HepG2 (cell line): ENCODE measurements at regions not wholly inside any gene's neighbourhood (a gene's known extent, or its start where the extent isn't known, plus 50 kb on each side); places are given as distances from the start of the nearest gene placed in this dataset.

ENCODE experiments used
- ATAC-seq: fragments of 200-7000 bp; cut with Tn5 transposase; 3 replicates; pipeline ENCODE4 v1.9.1; 2020; ENCODE audit warnings: mild to moderate bottlenecking, moderate library complexity
- BruUV-seq: library from RNA; stranded (reverse); fragments of 400-500 nt; replicated peaks from 2 replicates; lab custom pipeline; 2021; lab: Mats Ljungman, UMichigan
- CTCF ChIA-PET: fragments of 300-600 bp; formaldehyde crosslinking; extraction: SDS; loops from one replicate; lab custom pipeline; 2021; ENCODE audit warnings: low total read pairs, inconsistent platforms, low intra/inter-chr PET ratio; lab: Yijun Ruan, JAX
- POLR2A ChIA-PET: fragments of 350-600 bp; sonication (Branson Sonifier 250); formaldehyde crosslinking; loops from one replicate; lab custom pipeline; 2020; ENCODE audit warnings: antibody characterized with exemption, inconsistent platforms; lab: Yijun Ruan, JAX
- DNase-seq: peaks from one replicate; pipeline ENCODE4 v3.0.0-alpha.2; 2015; ENCODE audit warnings: low spot score
- FAIRE-seq: peaks from 3 replicates; lab custom pipeline; 2011; peaks lifted over from hg19 to GRCh38; lab: Jason Lieb, UNC
- H2AFZ ChIP-seq: one replicate; pipeline ENCODE4 v1.6.1; 2011; ENCODE audit warnings: low read length, inconsistent platforms
- H3K27ac ChIP-seq: fragments of 300-600 bp; 3 replicates; pipeline ENCODE4 v1.8.0; 2011; ENCODE audit warnings: mixed run types, mild to moderate bottlenecking, mixed read lengths, low read length, inconsistent platforms; ENCODE audit not compliant: insufficient read depth; ENCODE audit errors: extremely low read length
- H3K27me3 ChIP-seq, 2 experiments: fragments of 200-600 bp in 1 of 2; 2 replicates in 1 of 2; 3 replicates in 1 of 2; pipeline versions ENCODE4 v1.6.0 to v1.8.0; 2011; ENCODE audit warnings: low read length in 2 of 2, mild to moderate bottlenecking in 2 of 2, moderate library complexity in 2 of 2, inconsistent platforms in 1 of 2; ENCODE audit not compliant: insufficient read depth in 2 of 2, control insufficient read depth in 1 of 2
- H3K36me3 ChIP-seq, 2 experiments: fragments of 200-600 bp in 1 of 2; replicated peaks in 1 of 2; 2 replicates in 1 of 2; 3 replicates in 1 of 2; pipeline versions ENCODE4 v1.5.1 to v1.8.0; 2011; ENCODE audit warnings: low read length in 2 of 2, inconsistent platforms in 1 of 2; ENCODE audit not compliant: insufficient read depth in 2 of 2, control insufficient read depth in 1 of 2
- H3K4me1 ChIP-seq: 2 replicates; pipeline ENCODE4 v1.5.1; 2012; ENCODE audit warnings: low read length, inconsistent platforms; ENCODE audit not compliant: insufficient read depth
- H3K4me2 ChIP-seq: 2 replicates; pipeline ENCODE4 v1.6.0; 2011; ENCODE audit warnings: low read depth, low read length, inconsistent platforms
- H3K4me3 ChIP-seq, 3 experiments: fragments of 200-600 bp in 1 of 3; sonication (generic), shearing (Covaris generic) in 1 of 3; replicated peaks in 1 of 3; 2 replicates each; pipeline ENCODE4 v1.5.1; 2011 to 2016; ENCODE audit warnings: low read length in 3 of 3, inconsistent platforms in 2 of 3, low read depth in 2 of 3, mild to moderate bottlenecking in 2 of 3, control low read depth in 1 of 3, mixed read lengths in 1 of 3; ENCODE audit not compliant: insufficient read depth in 1 of 3
- H3K79me2 ChIP-seq: one replicate; pipeline ENCODE4 v1.6.1; 2011; ENCODE audit warnings: low read length, inconsistent platforms; ENCODE audit not compliant: insufficient read depth
- H3K9ac ChIP-seq: 2 replicates; pipeline ENCODE4 v1.6.0; 2011; ENCODE audit warnings: mild to moderate bottlenecking, low read depth, low read length, inconsistent platforms; ENCODE audit not compliant: insufficient read depth
- H3K9me3 ChIP-seq: 2 replicates; pipeline ENCODE4 v1.5.1; 2012; ENCODE audit warnings: mild to moderate bottlenecking, low read length
- H4K20me1 ChIP-seq: 2 replicates; pipeline ENCODE4 v1.6.0; 2011; ENCODE audit warnings: inconsistent platforms, mild to moderate bottlenecking, low read length, moderate library complexity; ENCODE audit not compliant: insufficient read depth
- CCDC6 ChIP-seq: sonication (generic); formaldehyde crosslinking; IDR thresholded peaks from 2 replicates; pipeline ENCODE4 v1.8.1; 2022; ENCODE audit warnings: mild to moderate bottlenecking, missing genetic modification reagents, moderate library complexity
- HDAC6 ChIP-seq: fragments of 200-600 bp; sonication (generic); IDR thresholded peaks from 2 replicates; pipeline ENCODE4 v1.7.0; 2017; ENCODE audit warnings: mild to moderate bottlenecking, antibody characterized with exemption, low read length, low read depth
- KAT7 ChIP-seq: IDR thresholded peaks from 2 replicates; pipeline ENCODE4 v1.6.1; 2018; ENCODE audit warnings: borderline replicate concordance, missing compliant biosample characterization
- KLF11 ChIP-seq: IDR thresholded peaks from 2 replicates; pipeline ENCODE4 v1.6.1; 2016; ENCODE audit warnings: missing compliant biosample characterization
- MAF1 ChIP-seq: sonication (generic); formaldehyde crosslinking; IDR thresholded peaks from 2 replicates; pipeline ENCODE4 v1.5.0; 2020; ENCODE audit warnings: missing genetic modification reagents, borderline replicate concordance
- MAFF ChIP-seq: IDR thresholded peaks from 2 replicates; pipeline ENCODE4 v1.6.1; 2011; ENCODE audit warnings: low read depth, low read length, improper control_type of control experiment
- MZF1 ChIP-seq: sonication (generic); formaldehyde crosslinking; IDR thresholded peaks from 2 replicates; pipeline ENCODE4 v1.8.1; 2023; ENCODE audit warnings: mild to moderate bottlenecking, missing genetic modification reagents, borderline replicate concordance
- PPARG ChIP-seq: conservative IDR thresholded peaks from 2 replicates; pipeline ENCODE4 v1.6.1; 2016; ENCODE audit warnings: missing biosample characterization, missing genetic modification reagents
- TEAD2 ChIP-seq: sonication (generic); formaldehyde crosslinking; IDR thresholded peaks from 2 replicates; pipeline ENCODE4 v1.9.0; 2021; ENCODE audit warnings: missing genetic modification reagents
- ZNF510 ChIP-seq: sonication (generic); formaldehyde crosslinking; IDR thresholded peaks from 2 replicates; pipeline ENCODE4 v1.4.0; 2020; ENCODE audit warnings: low read depth, mild to moderate bottlenecking, missing genetic modification reagents
- ZNF570 ChIP-seq: sonication (generic); formaldehyde crosslinking; IDR thresholded peaks from 2 replicates; pipeline ENCODE4 v1.4.0; 2020; ENCODE audit warnings: mild to moderate bottlenecking, missing genetic modification reagents, borderline replicate concordance
- ZNF788 ChIP-seq: sonication (generic); formaldehyde crosslinking; IDR thresholded peaks from 2 replicates; pipeline ENCODE4 v1.5.0; 2020; ENCODE audit warnings: mild to moderate bottlenecking, missing genetic modification reagents, borderline replicate concordance
- ZZZ3 ChIP-seq: sonication (generic); formaldehyde crosslinking; IDR thresholded peaks from 2 replicates; pipeline ENCODE4 v1.4.0; 2020; ENCODE audit warnings: missing genetic modification reagents, mild to moderate bottlenecking, borderline replicate concordance
- WGBS: methylation state at CpG from one replicate; pipeline ENCODE4 v1.1.6; 2017; ENCODE audit warnings: low lambda C conversion rate; 5-methylcytosine and 5-hydroxymethylcytosine counted together
- in situ Hi-C: cut with HindIII; loops from 2 replicates; pipeline ENCODE4 v1.10.0; 2017; ENCODE audit warnings: low pct_unique_long_range_greater_than_20kb; ENCODE audit not compliant: extremely low pct_ligation_motif_present
- intact Hi-C: fragments of 100-400 bp; cut with micrococcal nuclease; formaldehyde crosslinking; loops from one replicate; pipeline ENCODE4 v1.10.0; 2022; ENCODE audit not compliant: unreplicated experiment
- TF ChIP-seq, protein P1 (sequence below): sonication (generic); formaldehyde crosslinking; IDR thresholded peaks from 2 replicates; pipeline ENCODE4 v1.8.0; 2022; ENCODE audit warnings: missing genetic modification reagents, low read depth, mild to moderate bottlenecking, borderline replicate concordance
- TF ChIP-seq, protein P2 (sequence below): sonication (generic); formaldehyde crosslinking; IDR thresholded peaks from 2 replicates; pipeline ENCODE4 v1.8.0; 2022; ENCODE audit warnings: mild to moderate bottlenecking, missing genetic modification reagents
- TF ChIP-seq, protein P3 (sequence below): sonication (generic); formaldehyde crosslinking; IDR thresholded peaks from 2 replicates; pipeline ENCODE4 v1.4.0; 2020; ENCODE audit warnings: mild to moderate bottlenecking, missing genetic modification reagents
- TF ChIP-seq, protein P4 (sequence below): sonication (generic); formaldehyde crosslinking; IDR thresholded peaks from 2 replicates; pipeline ENCODE4 v1.5.1; 2020; ENCODE audit warnings: missing genetic modification reagents, mild to moderate bottlenecking, borderline replicate concordance
- TF ChIP-seq, protein P5 (sequence below): sonication (generic); formaldehyde crosslinking; IDR thresholded peaks from 2 replicates; pipeline ENCODE4 v1.5.1; 2020; ENCODE audit warnings: mild to moderate bottlenecking, missing genetic modification reagents, borderline replicate concordance

DNA sequence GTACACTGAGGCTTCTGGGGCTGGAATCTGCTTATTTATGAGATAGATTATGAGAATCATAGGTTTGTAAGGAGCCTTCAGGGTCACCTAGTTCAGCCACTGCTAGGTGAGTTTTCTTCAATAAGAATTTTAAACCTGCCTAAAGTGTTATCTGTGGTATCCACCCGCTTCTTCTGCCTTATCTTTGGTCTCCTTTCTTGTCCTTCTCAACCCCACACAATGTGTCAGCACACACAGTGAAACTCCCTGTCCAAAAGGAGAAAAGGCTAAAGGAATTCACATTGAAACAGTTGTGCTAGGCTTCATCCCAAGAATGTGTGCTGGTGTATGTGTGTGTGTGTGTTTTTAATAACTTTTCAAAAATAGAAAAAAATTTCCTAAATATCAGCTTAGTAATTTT is 259.3 kb upstream of the BTG1 start:
- Histone ChIP-seq H3K4me1 (no peaks in the 10 kb centered on the region), H3K27me3 (no peaks in the 10 kb centered on the region), H4K20me1 (no peaks in the 10 kb centered on the region), H3K4me2 (no peak overlapping the region), H3K27ac (no peak overlapping the region), H3K79me2 (no peaks in the 10 kb centered on the region), H3K4me3 (no peak overlapping the region), H3K36me3 (no peaks in the 10 kb centered on the region), H3K9me3 (no peaks in the 10 kb centered on the region), H2AFZ (no peak overlapping the region), H3K9ac (no peak overlapping the region)
- in situ Hi-C loops (loop anchor here (25.0 kb wide), 1 partner anchor 1018 kb away; no protein-coding TSS in a partner anchor), intact Hi-C loops (no loop called here)
- ATAC-seq = no peak
- FAIRE-seq = no peak
- DNase-seq = no peak
- CTCF ChIA-PET = no interaction called here
- no TSS peak for BruUV-seq
- POLR2A ChIA-PET = no interaction called here
- WGBS = 6% methylated on average over 1 of the region's 1 CpG
- TF ChIP-seq HDAC6 (no peak), MAF1 (CRISPR knock-in tag) (no peak), TEAD2 (CRISPR knock-in tag) (no peak), CCDC6 (CRISPR knock-in tag) (no peak), MAFF (no peak), KAT7 (CRISPR knock-in tag) (no peak), ZNF788 (no peak), MZF1 (CRISPR knock-in tag) (no peak), KLF11 (CRISPR knock-in tag) (no peak), ZZZ3 (CRISPR knock-in tag) (no peak), ZNF570 (CRISPR knock-in tag) (no peak), PPARG (CRISPR knock-in tag) (no peak), ZNF510 (CRISPR knock-in tag) (no peak)
- TF ChIP-seq, protein P1, sequence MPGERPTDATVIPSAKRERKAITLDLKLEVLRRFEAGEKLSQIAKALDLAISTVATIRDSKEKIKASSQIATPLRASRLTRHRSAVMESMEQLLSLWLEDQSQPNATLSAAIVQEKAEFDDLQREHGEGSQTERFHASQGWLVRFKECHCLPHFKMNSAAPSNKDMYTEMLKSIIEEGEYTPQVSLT = no peak
- TF ChIP-seq, protein P2, sequence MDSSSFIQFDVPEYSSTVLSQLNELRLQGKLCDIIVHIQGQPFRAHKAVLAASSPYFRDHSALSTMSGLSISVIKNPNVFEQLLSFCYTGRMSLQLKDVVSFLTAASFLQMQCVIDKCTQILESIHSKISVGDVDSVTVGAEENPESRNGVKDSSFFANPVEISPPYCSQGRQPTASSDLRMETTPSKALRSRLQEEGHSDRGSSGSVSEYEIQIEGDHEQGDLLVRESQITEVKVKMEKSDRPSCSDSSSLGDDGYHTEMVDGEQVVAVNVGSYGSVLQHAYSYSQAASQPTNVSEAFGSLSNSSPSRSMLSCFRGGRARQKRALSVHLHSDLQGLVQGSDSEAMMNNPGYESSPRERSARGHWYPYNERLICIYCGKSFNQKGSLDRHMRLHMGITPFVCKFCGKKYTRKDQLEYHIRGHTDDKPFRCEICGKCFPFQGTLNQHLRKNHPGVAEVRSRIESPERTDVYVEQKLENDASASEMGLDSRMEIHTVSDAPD (CRISPR knock-in tag) = no peak
- TF ChIP-seq, protein P3, sequence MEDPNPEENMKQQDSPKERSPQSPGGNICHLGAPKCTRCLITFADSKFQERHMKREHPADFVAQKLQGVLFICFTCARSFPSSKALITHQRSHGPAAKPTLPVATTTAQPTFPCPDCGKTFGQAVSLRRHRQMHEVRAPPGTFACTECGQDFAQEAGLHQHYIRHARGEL (CRISPR knock-in tag) = no peak
- TF ChIP-seq, protein P4, sequence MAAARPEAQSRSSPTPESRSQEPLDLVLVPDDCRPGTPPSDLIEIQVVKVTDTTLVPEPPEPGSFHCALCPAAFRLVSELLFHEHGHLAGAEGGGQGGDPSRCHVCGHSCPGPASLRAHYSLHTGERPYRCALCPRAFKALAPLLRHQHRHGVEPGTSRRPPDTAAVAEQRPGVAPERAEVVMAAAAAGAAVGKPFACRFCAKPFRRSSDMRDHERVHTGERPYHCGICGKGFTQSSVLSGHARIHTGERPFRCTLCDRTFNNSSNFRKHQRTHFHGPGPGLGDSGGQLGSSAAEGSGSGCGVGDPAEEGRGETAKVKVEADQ (CRISPR knock-in tag) = no peak
- TF ChIP-seq, protein P5, sequence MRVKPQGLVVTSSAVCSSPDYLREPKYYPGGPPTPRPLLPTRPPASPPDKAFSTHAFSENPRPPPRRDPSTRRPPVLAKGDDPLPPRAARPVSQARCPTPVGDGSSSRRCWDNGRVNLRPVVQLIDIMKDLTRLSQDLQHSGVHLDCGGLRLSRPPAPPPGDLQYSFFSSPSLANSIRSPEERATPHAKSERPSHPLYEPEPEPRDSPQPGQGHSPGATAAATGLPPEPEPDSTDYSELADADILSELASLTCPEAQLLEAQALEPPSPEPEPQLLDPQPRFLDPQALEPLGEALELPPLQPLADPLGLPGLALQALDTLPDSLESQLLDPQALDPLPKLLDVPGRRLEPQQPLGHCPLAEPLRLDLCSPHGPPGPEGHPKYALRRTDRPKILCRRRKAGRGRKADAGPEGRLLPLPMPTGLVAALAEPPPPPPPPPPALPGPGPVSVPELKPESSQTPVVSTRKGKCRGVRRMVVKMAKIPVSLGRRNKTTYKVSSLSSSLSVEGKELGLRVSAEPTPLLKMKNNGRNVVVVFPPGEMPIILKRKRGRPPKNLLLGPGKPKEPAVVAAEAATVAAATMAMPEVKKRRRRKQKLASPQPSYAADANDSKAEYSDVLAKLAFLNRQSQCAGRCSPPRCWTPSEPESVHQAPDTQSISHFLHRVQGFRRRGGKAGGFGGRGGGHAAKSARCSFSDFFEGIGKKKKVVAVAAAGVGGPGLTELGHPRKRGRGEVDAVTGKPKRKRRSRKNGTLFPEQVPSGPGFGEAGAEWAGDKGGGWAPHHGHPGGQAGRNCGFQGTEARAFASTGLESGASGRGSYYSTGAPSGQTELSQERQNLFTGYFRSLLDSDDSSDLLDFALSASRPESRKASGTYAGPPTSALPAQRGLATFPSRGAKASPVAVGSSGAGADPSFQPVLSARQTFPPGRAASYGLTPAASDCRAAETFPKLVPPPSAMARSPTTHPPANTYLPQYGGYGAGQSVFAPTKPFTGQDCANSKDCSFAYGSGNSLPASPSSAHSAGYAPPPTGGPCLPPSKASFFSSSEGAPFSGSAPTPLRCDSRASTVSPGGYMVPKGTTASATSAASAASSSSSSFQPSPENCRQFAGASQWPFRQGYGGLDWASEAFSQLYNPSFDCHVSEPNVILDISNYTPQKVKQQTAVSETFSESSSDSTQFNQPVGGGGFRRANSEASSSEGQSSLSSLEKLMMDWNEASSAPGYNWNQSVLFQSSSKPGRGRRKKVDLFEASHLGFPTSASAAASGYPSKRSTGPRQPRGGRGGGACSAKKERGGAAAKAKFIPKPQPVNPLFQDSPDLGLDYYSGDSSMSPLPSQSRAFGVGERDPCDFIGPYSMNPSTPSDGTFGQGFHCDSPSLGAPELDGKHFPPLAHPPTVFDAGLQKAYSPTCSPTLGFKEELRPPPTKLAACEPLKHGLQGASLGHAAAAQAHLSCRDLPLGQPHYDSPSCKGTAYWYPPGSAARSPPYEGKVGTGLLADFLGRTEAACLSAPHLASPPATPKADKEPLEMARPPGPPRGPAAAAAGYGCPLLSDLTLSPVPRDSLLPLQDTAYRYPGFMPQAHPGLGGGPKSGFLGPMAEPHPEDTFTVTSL = no peak
